GM21367 (cell line): ENCODE measurements at regions not wholly inside any gene's neighbourhood (a gene's known extent, or its start where the extent isn't known, plus 50 kb on each side); places are given as distances from the start of the nearest gene placed in this dataset.
A peak's percentile ranks its signal among the peaks of the same experiment; 100 is the strongest.
"Not testable (repeated sequence)": the region's sequence is repeated elsewhere in the genome, so short reads cannot be mapped to it uniquely, and the experiment has no call there.

Experiments used
- ATAC-seq: cut with Tn5 transposase; IDR thresholded peaks from one replicate; pipeline ENCODE4 v1.9.1; 2021; ENCODE audit not compliant: unreplicated experiment

- ATAC-seq = no peak
These were observed 242.7 kb downstream of the KIF20B start for GRCh38 chr10:89944138-89944537.

- ATAC-seq = no peak
These were observed 244.7 kb downstream of the KIF20B start for GRCh38 chr10:89946106-89946505.

- ATAC-seq = no peak
These were observed 248.1 kb downstream of the KIF20B start for GRCh38 chr10:89949496-89949895.

GRCh38 chr10:89952325-89952724 is 250.9 kb downstream of the KIF20B start:
- ATAC-seq = no peak

GRCh38 chr10:89952751-89953150 is 251.4 kb downstream of the KIF20B start:
- ATAC-seq = no peak

GRCh38 chr10:89954061-89954460 is 252.7 kb downstream of the KIF20B start:
- no peak for ATAC-seq

- no peak for ATAC-seq
These were observed 253.6 kb downstream of the KIF20B start for GRCh38 chr10:89954787-89955566.

GRCh38 chr10:89959433-89960110 is 258.2 kb downstream of the KIF20B start:
- peak; percentile 63 for ATAC-seq

GRCh38 chr10:89963451-89964102 is 262.2 kb downstream of the KIF20B start:
- no peak for ATAC-seq

GRCh38 chr10:89966211-89966610 is 264.8 kb downstream of the KIF20B start:
- ATAC-seq = no peak

- ATAC-seq = no peak
These were observed 271.9 kb downstream of the KIF20B start for GRCh38 chr10:89973326-89973725.

GRCh38 chr10:89975071-89975470 is 273.7 kb downstream of the KIF20B start:
- no peak for ATAC-seq

GRCh38 chr10:89975771-89976170 is 274.4 kb downstream of the KIF20B start:
- no peak for ATAC-seq

GRCh38 chr10:89978081-89978480 is 276.7 kb downstream of the KIF20B start:
- ATAC-seq = no peak

- ATAC-seq = no peak
These were observed 278.3 kb downstream of the KIF20B start for GRCh38 chr10:89979726-89980125.

GRCh38 chr10:89980166-89980565 is 278.8 kb downstream of the KIF20B start:
- no peak for ATAC-seq

- no peak for ATAC-seq
These were observed 280.5 kb downstream of the KIF20B start for GRCh38 chr10:89981891-89982290.

GRCh38 chr10:89985446-89985845 is 284.1 kb downstream of the KIF20B start:
- ATAC-seq = no peak

GRCh38 chr10:89988361-89988760 is 287.0 kb downstream of the KIF20B start:
- ATAC-seq = not testable (repeated sequence)

GRCh38 chr10:89992575-89992974 is 291.2 kb downstream of the KIF20B start:
- ATAC-seq = no peak

GRCh38 chr10:90007226-90007625 is 305.8 kb downstream of the KIF20B start:
- ATAC-seq = no peak

GRCh38 chr10:90011281-90011680 is 309.9 kb downstream of the KIF20B start:
- ATAC-seq = not testable (repeated sequence)
